ENCODE measurements at regions not wholly inside any gene's neighbourhood (a gene's known extent, or its start where the extent isn't known, plus 50 kb on each side); places are given as distances from the start of the nearest gene placed in this dataset.
"Not testable (repeated sequence)": the region's sequence is repeated elsewhere in the genome, so short reads cannot be mapped to it uniquely, and the experiment has no call there.

DNA sequence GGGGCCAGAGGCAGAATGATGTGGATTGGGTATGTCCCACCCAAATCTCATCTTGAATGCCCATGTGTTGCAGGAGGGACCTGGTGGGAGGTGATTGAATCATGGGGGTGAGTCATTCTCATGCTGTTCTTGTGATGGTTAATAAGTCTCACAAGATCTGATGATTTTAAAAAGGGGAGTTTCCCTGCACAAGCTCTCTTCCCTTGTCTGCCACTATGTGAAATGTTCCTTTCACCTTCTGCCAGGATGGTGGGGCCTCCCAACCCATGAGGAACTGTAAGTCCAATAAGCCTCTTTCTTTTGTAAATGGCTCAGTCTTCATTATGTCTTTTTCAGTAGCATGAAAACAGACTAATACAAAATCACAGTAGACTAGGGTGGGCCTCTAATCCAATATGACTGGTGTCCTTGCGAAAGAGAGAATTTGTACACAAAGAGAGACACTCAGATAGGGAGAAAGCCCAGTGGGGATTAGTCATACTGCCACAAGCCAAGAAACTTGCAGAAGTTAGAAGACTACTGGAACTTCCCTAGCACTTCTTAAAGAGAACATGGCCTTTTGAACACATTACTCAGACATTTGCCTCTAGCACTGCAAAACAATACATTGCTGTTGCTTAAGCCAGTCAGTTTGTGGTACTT is 68.4 kb downstream of the ANXA1 start:
- no peak for DNase-seq

DNA sequence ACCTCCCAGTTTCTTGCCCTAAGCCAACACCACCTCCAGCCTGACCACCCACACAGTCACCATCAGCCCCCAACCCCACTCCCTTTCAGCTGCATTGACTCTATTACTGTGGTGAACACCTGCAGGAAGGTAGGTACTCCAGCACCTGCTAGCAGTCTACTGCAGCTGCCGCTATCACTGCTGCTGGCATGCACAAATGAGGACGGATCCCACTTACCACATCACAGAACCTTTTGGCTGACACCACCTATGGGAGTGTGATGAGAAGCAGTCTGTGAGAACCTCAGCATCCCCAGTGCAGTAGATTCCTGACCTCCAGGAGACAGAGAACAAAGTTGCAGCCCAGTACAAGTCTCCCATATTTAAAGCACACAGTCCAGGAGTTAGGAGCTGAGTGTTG is 71.9 kb downstream of the ANXA1 start:
- no peak for DNase-seq

DNA sequence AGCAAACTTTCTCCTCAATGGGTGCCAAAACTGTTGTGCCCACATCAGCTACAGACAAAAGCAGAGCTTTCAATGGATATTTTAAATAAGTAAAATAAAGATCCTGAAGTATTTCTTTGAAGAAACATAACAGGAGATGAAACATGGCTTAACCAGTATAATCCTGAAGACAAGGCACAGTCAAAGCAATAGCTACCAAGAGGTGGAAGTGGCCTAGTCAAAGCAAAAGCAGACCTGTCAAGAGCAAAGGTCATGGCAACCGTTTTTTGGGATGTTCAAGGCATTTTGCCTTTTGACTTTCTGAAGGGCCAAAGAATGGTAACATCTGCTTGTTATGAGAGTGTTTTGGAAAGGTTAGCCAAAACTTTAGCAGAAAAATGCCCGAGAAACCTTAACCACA is 77.9 kb downstream of the ANXA1 start:
- no peak for DNase-seq

DNA sequence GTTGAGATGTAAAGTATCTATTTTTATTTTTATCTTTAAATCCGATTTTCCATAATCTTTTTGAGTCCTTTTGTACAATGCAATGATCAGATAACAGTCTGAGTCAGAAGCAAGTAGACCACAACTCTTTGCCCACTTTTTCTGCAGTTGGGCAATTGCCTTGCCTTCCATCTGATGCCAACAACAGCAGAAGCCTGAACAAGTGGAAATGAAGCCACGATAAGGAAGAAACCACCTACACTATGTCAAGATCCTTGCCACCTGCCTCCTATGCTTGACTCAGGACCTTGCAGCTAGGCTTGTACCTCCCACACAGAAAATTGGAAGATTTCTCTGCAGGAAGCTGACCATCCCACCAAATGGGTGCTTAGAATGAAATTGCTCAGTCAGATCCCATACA is 78.6 kb downstream of the ANXA1 start:
- no peak for DNase-seq

DNA sequence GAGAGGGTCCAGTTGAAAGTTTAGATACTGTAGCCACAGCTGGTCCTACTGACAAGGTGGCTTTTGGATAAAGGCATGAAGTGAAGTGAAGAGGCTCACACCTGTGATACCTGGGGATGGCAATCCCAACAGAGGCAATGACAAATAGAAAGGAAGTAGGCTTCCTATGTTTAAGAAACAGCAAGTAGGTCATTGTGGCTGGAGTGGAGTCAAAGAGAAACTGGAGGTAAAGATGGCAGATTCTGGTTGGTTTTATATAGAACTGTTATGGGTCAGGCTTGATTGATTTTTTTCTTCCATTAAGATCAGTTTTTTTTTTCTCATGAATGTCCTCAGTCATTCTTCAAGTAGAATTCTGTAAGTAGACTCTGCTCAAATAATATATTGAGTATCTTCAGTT is 79.5 kb downstream of the ANXA1 start:
- DNase-seq, result no peak

DNA sequence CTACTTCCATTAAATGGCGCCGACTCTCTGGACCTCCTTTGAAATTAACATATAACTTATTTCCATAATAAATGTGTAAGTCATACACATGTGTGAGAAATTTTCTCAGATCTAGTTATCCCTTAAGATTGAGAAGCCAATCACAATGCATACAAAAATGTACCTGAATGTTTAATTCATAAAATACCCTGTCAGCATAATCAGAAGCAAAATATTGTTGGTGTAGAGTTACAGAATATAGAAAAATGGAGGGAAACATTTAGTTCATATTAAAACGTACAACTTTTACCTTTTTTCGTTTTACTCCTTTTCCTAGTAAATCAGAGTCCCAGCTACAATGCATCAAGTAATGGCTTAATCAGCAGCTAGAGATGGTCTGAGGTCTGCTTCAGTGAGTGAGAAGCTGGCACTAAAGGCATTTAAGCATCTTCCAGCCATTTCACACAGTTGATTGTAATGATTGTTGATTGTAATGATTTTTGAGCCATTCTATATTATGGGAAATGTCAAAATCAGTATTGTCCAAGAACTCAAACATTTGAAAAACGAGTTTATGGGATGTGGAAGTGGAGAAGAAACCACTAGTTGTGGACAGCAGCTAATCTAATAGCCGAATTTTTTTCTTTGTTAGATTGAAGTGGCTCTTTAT is 81.8 kb downstream of the ANXA1 start:
- no peak for DNase-seq

DNA sequence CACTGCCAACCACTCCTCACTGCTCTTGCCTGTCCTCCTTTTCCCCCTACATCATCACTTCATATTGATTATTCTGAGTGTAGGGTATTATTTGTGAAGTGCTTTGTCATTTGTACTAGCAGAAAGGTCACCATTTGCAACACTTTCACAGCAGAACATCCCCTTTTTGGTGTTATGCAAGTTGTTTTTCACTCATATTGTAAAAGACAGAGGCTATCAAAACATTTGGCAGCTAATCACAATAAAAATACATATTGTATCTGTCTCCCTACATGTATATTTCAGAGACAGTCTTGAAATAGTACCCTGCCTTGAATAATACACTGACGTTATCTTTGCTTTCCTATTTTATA is 82.3 kb downstream of the ANXA1 start:
- DNase-seq, result no peak

DNA sequence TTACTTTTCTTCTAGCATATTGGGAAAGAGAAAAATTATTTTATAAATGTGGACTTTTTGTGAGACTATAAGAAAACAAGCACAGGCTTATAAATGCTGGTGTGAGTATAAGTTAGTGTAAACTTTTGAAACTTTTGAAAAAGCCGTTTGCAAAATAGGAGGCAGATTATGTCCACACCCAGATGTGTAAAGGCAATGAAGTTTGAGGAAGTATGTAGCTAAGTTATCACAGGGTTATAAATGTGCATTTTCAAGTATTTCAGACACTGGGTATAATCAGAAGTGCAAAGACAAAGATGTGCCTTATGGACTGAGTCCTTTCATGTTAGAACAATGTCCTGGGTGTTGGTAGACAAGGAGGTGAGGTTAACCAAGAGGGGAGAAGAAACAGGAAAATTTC is 85.5 kb downstream of the ANXA1 start:
- DNase-seq, result no peak

DNA sequence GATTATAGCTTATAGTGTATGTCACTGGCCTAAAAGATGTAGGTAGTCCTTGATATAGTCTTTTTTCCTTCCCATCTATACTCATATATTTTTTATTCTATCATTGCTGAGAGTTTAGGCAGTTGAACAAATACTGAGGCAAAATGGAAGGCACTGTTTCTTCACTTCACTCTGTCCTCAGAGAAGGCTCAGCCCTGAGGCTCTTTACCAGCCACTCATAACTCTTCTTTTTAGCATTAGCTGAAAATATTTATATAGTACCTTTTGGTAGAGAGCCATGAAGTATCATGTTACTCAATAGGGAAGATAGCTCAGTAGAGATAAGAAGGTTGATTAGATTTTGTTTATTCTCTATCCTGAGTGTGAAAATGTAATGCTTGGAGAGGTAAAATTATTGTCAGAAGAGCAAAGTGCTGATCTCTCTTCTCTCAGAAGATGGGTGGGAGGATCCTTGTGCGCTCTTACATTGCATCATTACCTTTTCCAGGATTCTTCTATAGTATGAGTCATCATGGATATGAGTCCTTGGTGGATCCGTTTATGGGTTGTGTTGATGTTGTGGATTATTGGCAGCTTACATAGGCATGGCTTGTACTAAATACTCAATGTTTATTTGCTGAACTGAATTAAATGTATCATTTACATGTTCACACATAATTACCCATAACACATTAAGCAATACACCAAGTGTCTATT is 88.1 kb downstream of the ANXA1 start:
- no peak for DNase-seq

DNA sequence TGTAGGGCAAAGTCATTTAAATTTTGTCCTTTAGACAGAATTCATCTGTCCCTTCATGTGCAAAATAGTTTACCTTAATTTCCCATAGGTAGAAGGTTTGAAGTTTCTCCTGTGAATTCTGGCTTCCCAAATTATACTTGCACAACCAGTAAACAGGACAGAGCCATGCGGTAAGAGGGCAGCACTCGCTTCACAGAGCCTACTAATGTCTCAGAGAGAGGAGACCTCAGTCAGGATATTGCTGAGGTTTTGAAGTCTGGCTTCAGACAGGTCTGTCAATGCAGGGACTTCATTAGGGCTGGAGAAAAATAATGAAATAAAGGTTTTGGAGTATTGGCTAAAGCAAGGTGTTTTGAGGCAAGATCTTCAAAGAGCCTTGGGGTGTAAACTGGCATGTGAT is 91.4 kb downstream of the ANXA1 start:
- DNase-seq, result no peak

DNA sequence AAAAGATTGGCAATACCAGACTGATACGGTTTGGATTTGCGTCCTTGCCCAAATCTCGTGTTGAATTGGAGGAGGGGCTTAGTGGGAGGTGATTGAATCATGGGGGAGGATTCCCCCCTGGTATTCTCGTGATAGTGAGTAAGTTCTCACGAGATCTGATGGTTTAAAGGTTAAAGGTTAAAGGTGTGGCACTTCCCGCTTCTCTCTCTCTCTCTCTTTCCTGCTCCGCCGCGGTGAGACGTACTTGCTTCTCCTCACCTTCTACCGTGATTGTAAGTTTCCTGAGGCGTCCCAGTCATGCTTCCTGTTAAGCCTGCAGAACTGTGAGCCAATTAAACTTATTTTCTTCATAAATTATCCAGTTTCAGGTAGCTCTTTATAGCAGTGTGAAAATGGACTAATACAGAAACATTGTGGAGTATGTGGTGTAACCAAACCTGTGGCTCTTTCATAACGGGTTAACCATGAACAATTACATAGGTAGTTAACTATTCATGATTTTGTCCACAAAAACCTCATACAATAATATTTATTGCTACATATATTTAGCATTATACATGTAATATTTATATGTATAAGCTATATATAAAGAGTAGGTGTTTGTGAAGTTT is 107.5 kb downstream of the ANXA1 start:
- DNase-seq, result no peak

DNA sequence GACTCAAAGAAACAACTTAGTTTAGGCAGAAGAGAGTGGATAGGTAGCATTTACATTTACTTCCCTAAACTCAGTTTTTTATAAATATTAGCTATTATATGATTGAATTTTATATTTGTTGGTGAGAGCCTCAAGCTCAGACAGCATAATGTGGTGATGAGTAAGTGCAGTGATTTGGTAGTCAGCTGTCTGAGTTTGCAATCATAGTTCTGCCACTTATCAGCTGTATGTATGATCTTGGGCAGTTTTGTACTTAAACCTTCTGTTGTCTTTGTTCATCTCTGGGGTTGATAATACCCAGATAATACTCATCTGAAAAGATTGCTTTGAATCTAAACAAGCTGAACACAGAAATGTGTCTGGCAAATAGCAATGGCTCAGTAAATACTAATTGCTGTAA is 108.8 kb downstream of the ANXA1 start:
- DNase-seq, result no peak

DNA sequence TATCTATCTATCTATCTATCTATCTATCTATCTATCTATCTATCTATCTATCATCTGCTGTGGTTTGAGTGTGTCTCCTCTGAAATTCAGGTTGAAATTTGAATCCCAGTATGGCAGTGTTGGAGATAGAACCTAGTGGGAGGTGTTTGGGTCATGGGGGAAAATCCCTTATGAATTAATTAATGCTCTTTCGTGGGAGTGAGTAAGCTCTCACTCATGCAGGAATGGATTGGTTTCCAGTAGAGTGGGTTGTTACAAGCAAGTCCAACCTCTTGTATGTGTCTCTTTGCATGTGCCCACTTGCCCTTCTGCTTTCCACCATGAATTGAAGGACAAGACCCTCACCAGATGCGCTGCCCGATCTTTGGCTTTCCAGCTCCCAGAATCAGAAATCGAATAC is 113.0 kb downstream of the ANXA1 start:
- no peak for DNase-seq

DNA sequence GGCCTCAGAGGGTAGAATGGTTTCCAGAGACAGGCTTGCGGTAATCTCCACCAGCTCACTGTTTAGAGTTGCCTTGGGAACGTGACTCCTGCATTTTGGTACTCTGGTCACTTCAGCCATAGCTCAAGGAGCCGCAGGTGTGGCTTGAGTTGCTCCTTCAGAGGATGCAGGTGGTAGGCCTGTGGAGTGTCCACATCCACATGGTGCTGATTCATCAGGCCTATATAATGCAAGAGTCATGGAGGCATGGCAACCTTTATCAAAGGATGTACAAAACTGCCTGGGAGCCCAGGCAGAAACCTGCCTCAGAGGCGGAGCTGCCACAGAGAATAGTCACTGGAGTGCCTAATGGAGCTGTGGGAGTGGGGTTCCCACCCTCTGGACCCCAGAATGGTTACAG is 114.2 kb downstream of the ANXA1 start:
- no peak for DNase-seq

DNA sequence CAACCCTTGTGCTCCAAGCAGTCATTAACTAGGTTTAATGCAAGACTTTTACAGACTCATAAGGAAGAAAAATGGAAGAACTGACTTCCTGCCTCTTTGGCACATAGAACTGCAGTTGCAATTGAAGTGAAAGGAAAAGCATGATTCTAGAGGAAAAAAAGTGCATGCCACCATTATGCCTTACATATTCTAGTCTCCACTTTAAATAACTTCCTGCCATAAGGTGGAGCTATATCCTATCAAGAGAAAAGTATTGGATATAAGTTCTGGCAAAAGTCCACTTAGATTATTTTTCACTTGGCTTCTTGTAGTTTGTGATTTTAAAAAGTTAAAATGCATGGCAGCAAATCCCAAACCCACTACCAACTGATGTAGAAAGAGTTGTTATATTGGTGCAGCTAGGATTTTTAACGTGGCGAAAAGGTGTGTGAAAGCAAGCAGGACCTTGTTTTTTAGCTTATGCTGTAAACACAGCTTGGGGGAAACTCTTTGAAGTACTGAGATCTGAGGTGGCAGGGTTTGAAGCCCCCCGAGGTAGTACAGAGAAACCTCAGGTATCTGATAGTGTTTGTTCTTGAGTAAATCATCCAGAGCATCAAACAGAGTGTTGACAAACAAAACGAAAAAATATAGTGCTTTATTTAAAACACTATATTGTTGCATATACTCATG is 117.9 kb downstream of the ANXA1 start:
- no peak for DNase-seq

DNA sequence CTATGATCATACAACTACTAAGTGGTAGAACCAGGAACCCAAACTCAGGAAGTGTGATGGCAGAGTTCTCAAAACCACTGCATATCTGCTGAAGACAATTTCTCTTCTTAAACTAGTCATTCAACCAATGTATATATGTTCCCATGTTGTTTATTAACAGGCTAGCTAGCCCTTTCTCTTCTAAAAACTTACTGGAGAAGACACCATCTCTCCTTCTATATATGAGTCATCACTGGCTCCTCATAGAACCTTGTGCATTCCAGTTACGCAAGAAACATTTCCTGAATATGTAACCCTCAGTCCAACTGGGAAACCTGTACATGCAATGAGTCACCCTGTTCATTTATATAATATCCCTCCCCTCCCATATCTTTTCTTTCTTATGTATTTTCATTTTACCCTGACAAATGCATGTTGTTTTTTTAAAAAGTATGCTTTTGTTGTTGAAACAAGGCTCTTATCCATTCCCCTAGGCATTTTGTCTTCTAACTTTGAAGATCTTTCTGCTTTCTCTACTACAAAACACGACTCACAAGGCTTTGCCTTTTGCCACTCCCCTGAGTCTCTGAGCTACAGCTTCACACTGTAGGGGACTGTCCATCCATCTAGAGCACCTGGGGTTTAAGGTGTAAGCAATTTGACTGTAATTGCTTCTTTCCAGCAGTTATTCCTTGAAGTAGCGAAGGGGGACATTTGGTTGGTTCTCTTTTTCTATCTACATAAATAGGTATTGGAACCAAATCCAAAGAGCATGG is 119.5 kb downstream of the ANXA1 start:
- DNase-seq, result no peak

DNA sequence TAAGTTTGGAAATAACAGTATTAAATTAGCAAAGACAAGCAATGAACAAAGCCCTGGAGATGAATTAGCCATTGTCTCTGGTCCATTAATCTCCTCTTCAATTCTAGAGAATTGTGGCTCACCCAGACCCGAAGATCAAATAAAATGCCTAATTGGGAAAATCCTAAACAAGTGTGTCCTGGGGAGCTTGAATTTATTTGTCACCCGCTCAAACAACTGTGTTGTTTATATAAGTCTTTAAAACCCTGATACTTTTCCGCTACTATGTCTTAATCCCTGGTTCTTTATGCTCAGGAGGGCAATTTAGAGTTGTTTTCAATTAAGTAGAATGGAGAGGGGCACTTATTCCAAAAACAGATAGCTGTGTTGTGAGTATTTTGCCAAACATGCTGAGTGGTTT is 128.4 kb downstream of the ANXA1 start:
- no peak for DNase-seq

DNA sequence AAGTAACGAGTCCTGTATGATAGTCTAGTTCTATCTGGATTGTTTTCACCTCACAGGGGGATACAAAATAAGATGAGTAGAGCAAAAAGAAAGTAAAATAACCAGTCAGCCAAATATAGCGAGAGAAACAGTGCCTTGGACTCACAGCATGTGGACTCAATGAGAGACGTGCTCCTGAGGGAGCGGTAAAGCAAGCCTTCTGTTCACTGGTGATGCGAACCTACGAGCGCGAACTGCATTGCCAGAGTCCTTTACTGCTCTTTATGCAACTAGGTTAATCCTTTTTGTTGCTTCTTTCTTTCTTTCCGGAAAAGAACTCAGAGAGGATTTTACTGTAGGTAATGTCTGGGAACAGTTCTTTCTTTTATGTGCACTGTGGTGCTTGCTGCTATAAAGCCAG is 132.7 kb downstream of the ANXA1 start:
- no peak for DNase-seq

DNA sequence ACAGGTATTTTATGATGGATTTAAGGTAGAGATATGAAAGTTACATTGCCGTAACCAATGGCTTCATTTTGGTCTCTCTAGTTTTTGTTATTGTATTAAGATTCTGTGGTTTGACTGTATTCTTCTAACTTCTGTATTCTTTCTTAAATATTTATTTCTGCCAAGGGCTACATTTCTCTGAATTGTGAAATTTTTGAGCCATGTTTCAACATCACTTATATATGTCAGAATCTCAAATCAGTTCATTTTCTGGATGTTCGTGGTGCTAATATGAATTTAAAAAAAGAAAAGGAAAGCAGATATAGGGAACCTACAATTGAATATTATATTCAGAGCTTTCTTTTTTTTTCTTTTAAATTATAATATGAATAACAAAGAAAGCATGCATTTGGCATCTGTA is 142.7 kb downstream of the ANXA1 start:
- DNase-seq, result no peak

DNA sequence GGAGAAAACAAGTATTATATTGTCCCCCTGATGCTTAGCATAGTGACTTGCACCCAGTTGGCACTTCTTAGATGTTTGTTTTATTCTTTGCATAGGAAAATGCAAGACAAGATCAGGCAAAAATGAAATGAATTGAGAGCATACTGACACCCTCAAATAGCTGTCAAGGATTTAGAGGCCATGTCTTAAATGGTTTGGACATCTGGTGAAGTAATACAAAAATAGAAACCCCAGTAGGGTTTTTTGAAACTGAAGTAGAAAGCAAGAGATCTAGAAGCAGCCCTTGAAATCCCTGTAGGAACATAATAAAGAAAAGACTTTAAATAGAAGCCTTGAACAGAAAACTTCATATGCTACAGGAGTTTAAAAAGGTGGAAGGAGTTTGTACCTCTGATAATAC is 174.3 kb downstream of the ANXA1 start:
- no peak for DNase-seq

DNA sequence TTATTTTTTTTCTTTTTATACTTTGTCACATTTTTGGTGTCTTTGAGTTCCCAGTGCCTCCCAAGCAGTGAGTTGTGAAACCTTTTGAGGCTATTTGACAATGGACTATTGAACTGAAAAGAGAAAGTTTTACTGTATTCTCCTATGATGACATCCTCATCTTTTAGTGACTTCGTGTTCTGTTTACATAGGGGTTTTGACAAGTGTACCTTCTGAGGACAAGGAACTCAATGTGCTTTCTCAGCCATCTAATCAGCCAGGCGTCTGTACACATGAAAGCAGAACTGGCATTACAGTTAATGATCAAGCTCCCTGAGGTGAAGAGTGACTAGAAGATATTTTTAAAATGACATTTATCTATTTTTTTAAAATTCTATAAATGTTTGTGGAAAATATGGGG is 175.5 kb downstream of the ANXA1 start:
- no peak for DNase-seq

DNA sequence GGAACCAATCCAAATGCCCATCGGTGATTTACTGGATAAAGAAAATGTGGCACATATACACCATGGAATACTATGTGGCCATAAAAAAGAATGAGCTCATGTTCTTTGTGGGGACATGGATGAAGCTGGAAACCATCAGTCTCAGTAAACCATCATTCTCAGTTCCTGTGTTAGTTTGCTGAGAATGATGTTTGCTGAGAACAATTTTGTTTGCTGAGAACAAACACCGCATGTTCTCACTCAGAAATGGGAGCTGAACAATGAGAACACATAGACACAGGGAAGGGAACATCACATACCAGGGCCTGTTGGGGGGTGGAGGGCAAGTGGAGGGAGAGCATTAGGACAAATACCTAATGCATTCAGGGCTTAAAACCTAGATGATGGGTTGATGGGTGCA is 185.5 kb downstream of the ANXA1 start:
- not testable (repeated sequence) for DNase-seq

DNA sequence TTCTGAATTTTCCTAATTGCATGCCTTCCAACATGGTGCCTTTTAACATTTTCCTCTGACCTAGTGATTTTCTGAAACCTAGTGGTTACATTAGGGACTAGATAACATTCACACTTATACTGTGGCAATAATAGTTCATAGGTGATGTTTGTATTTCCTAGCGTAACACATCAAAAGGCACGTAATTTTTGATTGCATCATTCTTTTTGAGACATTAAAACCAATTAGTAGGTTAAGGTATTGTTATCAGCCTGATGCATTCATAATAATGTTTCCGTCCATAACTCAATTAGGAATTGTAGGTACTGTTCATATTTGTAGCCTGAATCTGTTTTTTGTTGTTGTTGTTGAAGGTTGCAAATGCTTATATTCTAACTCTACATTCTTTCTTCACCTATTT is 192.4 kb downstream of the ANXA1 start:
- no peak for DNase-seq

Measured in right forelimb (tissue), 1 donor.